ENCODE measurements at regions not wholly inside any gene's neighbourhood (a gene's known extent, or its start where the extent isn't known, plus 50 kb on each side); places are given as distances from the start of the nearest gene placed in this dataset.

- Histone ChIP-seq H3K4me3 (ENCODE audit: insufficient read depth, low read depth, low read length) (no peak overlapping the region), H3K27me3 (ENCODE audit: control insufficient read depth, insufficient read depth, low read length) (no peaks in the 10 kb centered on the region; the same call in 1 of the 2 replicates), H3K36me3 (replicated peaks; ENCODE audit: control insufficient read depth, insufficient read depth, low read length) (no peaks in the 10 kb centered on the region)
- DNase-seq = no peak
These were observed 91.7 kb upstream of the IVNS1ABP start for GRCh38 chr1:185408700-185409270.

GRCh38 chr1:185406691-185407009 lies 89.6 kb upstream of the IVNS1ABP start:
- Histone ChIP-seq H3K4me3 (ENCODE audit: insufficient read depth, low read depth, low read length) (no peak overlapping the region), H3K36me3 (replicated peaks; ENCODE audit: control insufficient read depth, insufficient read depth, low read length) (no peaks in the 10 kb centered on the region), H3K27me3 (ENCODE audit: control insufficient read depth, insufficient read depth, low read length) (no peaks in the 10 kb centered on the region; the same call in 1 of the 2 replicates)
- no peak for DNase-seq

DNA sequence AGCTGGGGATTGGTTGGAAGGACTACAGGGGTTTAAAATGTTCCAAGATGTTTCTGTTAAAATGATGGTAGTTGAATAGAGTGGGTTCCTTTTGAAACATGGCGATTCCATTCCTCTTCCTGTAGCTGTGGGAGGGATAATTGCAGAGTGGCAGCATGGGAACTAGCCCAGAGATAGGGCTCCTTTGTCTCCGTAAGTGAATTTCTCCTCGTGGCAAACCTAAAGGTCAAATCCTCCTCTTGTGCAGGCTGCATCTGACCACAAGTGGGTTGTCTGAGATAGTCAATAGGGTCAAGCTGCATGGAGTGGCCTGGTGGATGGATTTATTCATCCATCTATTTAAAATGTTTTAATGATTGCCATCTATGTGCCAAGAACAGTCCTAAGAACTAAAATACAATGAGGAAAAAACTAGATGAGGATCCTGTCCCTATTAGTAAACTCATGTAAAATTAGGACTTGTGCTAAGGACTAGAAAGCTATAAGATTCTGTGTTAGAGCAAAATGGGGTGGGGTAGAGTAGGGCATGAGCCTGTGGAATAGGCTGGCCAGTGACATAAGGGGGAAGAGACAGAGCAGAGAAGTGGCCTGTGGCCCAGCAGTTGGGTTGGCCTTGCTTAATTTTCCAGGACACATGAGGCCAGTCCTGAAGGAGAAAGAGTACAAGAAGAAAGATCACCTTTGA lies 89.1 kb upstream of the IVNS1ABP start:
- no peak for DNase-seq
- no peaks in the 10 kb centered on the region for H3K36me3 ChIP-seq (replicated peaks; ENCODE audit: control insufficient read depth, insufficient read depth, low read length)
- no peaks in the 10 kb centered on the region; the same call in 1 of the 2 replicates for H3K27me3 ChIP-seq (ENCODE audit: control insufficient read depth, insufficient read depth, low read length)
- no peak overlapping the region for H3K4me3 ChIP-seq (ENCODE audit: insufficient read depth, low read depth, low read length)

- no peaks in the 10 kb centered on the region; the same call in 1 of the 2 replicates for H3K27me3 ChIP-seq (ENCODE audit: control insufficient read depth, insufficient read depth, low read length)
- H3K4me3 ChIP-seq (ENCODE audit: insufficient read depth, low read depth, low read length) = no peak overlapping the region
- no peaks in the 10 kb centered on the region for H3K36me3 ChIP-seq (replicated peaks; ENCODE audit: control insufficient read depth, insufficient read depth, low read length)
- DNase-seq = no peak
These were observed 88.0 kb upstream of the IVNS1ABP start for GRCh38 chr1:185404907-185405568.

- no peak for DNase-seq
- H3K27me3 ChIP-seq (ENCODE audit: control insufficient read depth, insufficient read depth, low read length) = no peaks in the 10 kb centered on the region; the same call in 1 of the 2 replicates
- no peak overlapping the region for H3K4me3 ChIP-seq (ENCODE audit: insufficient read depth, low read depth, low read length)
- no peaks in the 10 kb centered on the region for H3K36me3 ChIP-seq (replicated peaks; ENCODE audit: control insufficient read depth, insufficient read depth, low read length)
These were observed 87.2 kb upstream of the IVNS1ABP start for GRCh38 chr1:185404291-185404690.

GRCh38 chr1:185402930-185403329 lies 85.9 kb upstream of the IVNS1ABP start:
- DNase-seq = no peak
- no peaks in the 10 kb centered on the region for H3K36me3 ChIP-seq (replicated peaks; ENCODE audit: control insufficient read depth, insufficient read depth, low read length)
- no peak overlapping the region for H3K4me3 ChIP-seq (ENCODE audit: insufficient read depth, low read depth, low read length)
- no peaks in the 10 kb centered on the region; the same call in 1 of the 2 replicates for H3K27me3 ChIP-seq (ENCODE audit: control insufficient read depth, insufficient read depth, low read length)

- H3K36me3 ChIP-seq (replicated peaks; ENCODE audit: control insufficient read depth, insufficient read depth, low read length) = no peaks in the 10 kb centered on the region
- DNase-seq = peak; percentile 66
- H3K27me3 ChIP-seq (ENCODE audit: control insufficient read depth, insufficient read depth, low read length) = no peaks in the 10 kb centered on the region; the same call in 1 of the 2 replicates
- no peak overlapping the region for H3K4me3 ChIP-seq (ENCODE audit: insufficient read depth, low read depth, low read length)
These were observed 84.0 kb upstream of the IVNS1ABP start for GRCh38 chr1:185401019-185401418.

GRCh38 chr1:185400052-185400451 lies 83.0 kb upstream of the IVNS1ABP start:
- no peak overlapping the region for H3K4me3 ChIP-seq (ENCODE audit: insufficient read depth, low read depth, low read length)
- DNase-seq = no peak
- no peaks in the 10 kb centered on the region; the same call in 1 of the 2 replicates for H3K27me3 ChIP-seq (ENCODE audit: control insufficient read depth, insufficient read depth, low read length)
- no peaks in the 10 kb centered on the region for H3K36me3 ChIP-seq (replicated peaks; ENCODE audit: control insufficient read depth, insufficient read depth, low read length)

DNA sequence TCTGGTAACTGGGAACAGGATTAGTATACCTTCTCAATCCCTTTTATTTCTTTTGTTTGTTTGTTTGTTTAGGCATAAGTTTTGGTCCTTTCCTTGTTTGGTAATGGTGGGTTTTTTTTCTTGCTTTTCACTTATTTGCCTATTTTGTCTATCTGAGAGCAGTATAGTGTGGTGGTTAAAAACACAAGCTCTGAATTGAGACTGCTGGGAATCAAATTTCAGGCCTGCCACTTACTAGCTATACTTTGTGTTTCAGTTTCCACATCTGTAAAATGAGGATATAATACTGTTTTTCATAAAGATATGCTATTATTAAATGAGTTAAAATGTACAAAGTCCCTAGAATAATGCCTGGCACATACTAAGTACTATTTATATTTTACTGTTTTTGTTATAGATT lies 81.6 kb upstream of the IVNS1ABP start:
- Histone ChIP-seq H3K4me3 (ENCODE audit: insufficient read depth, low read depth, low read length) (no peak overlapping the region), H3K27me3 (ENCODE audit: control insufficient read depth, insufficient read depth, low read length) (no peaks in the 10 kb centered on the region), H3K36me3 (replicated peaks; ENCODE audit: control insufficient read depth, insufficient read depth, low read length) (no peaks in the 10 kb centered on the region)
- no peak for DNase-seq

DNA sequence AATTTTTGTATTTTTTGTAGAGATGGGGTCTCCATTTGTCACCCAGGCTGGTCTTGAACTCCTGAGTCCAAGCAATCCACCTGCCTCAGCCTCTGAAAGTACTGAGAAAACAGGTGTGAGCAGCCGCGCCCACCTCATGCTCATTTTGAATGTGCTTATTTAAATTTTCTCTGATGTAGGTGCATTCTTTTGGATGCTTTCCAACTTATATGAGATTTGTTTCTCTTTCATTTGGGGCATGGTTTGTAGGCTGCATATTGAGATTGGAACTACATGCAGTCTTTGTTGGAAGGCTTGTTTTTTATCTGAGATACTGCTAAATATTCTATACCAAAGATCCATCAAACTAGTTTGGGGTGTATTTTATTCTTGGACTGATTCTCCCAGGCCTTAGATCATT lies 81.0 kb upstream of the IVNS1ABP start:
- no peak overlapping the region for H3K4me3 ChIP-seq (ENCODE audit: insufficient read depth, low read depth, low read length)
- no peaks in the 10 kb centered on the region for H3K27me3 ChIP-seq (ENCODE audit: control insufficient read depth, insufficient read depth, low read length)
- DNase-seq = no peak
- H3K36me3 ChIP-seq (replicated peaks; ENCODE audit: control insufficient read depth, insufficient read depth, low read length) = no peaks in the 10 kb centered on the region

- H3K4me3 ChIP-seq (ENCODE audit: insufficient read depth, low read depth, low read length) = no peak overlapping the region
- no peak for DNase-seq
- no peaks in the 10 kb centered on the region for H3K27me3 ChIP-seq (ENCODE audit: control insufficient read depth, insufficient read depth, low read length)
- H3K36me3 ChIP-seq (replicated peaks; ENCODE audit: control insufficient read depth, insufficient read depth, low read length) = no peaks in the 10 kb centered on the region
These were observed 80.1 kb upstream of the IVNS1ABP start for GRCh38 chr1:185397183-185397582.

GRCh38 chr1:185396126-185396525 lies 79.1 kb upstream of the IVNS1ABP start:
- no peaks in the 10 kb centered on the region for H3K36me3 ChIP-seq (replicated peaks; ENCODE audit: control insufficient read depth, insufficient read depth, low read length)
- DNase-seq = no peak
- no peak overlapping the region for H3K4me3 ChIP-seq (ENCODE audit: insufficient read depth, low read depth, low read length)
- no peaks in the 10 kb centered on the region for H3K27me3 ChIP-seq (ENCODE audit: control insufficient read depth, insufficient read depth, low read length)

- no peak for DNase-seq
- Histone ChIP-seq H3K27me3 (ENCODE audit: control insufficient read depth, insufficient read depth, low read length) (no peaks in the 10 kb centered on the region), H3K36me3 (replicated peaks; ENCODE audit: control insufficient read depth, insufficient read depth, low read length) (no peaks in the 10 kb centered on the region), H3K4me3 (ENCODE audit: insufficient read depth, low read depth, low read length) (no peak overlapping the region)
These were observed 76.8 kb upstream of the IVNS1ABP start for GRCh38 chr1:185393815-185394214.

- no peak for DNase-seq
- no peak overlapping the region for H3K4me3 ChIP-seq (ENCODE audit: insufficient read depth, low read depth, low read length)
- H3K27me3 ChIP-seq (ENCODE audit: control insufficient read depth, insufficient read depth, low read length) = no peaks in the 10 kb centered on the region
These were observed 76.2 kb upstream of the IVNS1ABP start for GRCh38 chr1:185393205-185393604.

DNA sequence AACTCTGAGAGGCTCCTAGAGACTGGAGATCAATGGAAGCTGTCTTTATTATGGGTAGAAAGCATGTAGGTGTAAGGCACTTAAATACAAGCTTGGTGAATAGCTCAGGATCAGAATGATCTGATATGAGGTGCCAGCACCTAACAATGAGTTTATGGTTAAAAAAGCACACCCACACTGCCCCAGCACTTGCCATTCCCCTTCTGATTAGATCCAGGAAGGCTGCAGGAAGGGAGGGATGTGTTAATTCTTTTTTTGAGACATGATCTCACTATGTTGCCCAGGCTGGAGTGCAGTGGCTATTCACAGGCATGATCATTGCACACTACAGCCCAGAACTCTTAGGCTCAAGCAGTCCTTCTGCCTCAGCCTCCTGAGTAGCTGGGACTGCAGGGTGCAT lies 71.8 kb upstream of the IVNS1ABP start:
- Histone ChIP-seq H3K36me3 (replicated peaks; ENCODE audit: control insufficient read depth, insufficient read depth, low read length) (no peaks in the 10 kb centered on the region), H3K27me3 (ENCODE audit: control insufficient read depth, insufficient read depth, low read length) (no peaks in the 10 kb centered on the region), H3K4me3 (ENCODE audit: insufficient read depth, low read depth, low read length) (no peak overlapping the region)
- no peak for DNase-seq

More at GRCh38 chr1:185393205-185393604, 76.2 kb upstream of the IVNS1ABP start:
- no peaks in the 10 kb centered on the region for H3K36me3 ChIP-seq (replicated peaks; ENCODE audit: control insufficient read depth, insufficient read depth, low read length)
